Loucy (cell line): ENCODE measurements at regions not wholly inside any gene's neighbourhood (a gene's known extent, or its start where the extent isn't known, plus 50 kb on each side); places are given as distances from the start of the nearest gene placed in this dataset.

Experiments
- H2AFZ ChIP-seq: fragments of 200-600 bp; sonication (generic); 2 replicates; pipeline ENCODE4 v1.6.0; 2016; ENCODE audit warnings: antibody characterized with exemption, mild to moderate bottlenecking, low read length, moderate library complexity
- H3F3A ChIP-seq: fragments of 200-600 bp; 2 replicates; pipeline ENCODE4 v1.6.0; 2016; ENCODE audit warnings: antibody characterized with exemption, low read depth, mild to moderate bottlenecking
- H3K27me3 ChIP-seq: fragments of 200-600 bp; sonication (generic); 2 replicates; pipeline ENCODE4 v1.6.1; 2014; ENCODE audit warnings: low read length, mild to moderate bottlenecking; ENCODE audit not compliant: insufficient read depth, poor library complexity, severe bottlenecking
- H3K36me3 ChIP-seq: fragments of 200-600 bp; sonication (generic); 2 replicates; pipeline ENCODE4 v1.6.1; 2016; ENCODE audit warnings: low read length; ENCODE audit not compliant: insufficient read depth
- H3K4me1 ChIP-seq: fragments of 200-600 bp; sonication (generic); 2 replicates; pipeline ENCODE4 v1.5.1; 2014; ENCODE audit warnings: low read length, mild to moderate bottlenecking; ENCODE audit not compliant: insufficient read depth, poor library complexity, severe bottlenecking
- H3K4me2 ChIP-seq: fragments of 200-600 bp; sonication (generic); 2 replicates; pipeline ENCODE4 v1.6.0; 2014; ENCODE audit warnings: antibody characterized with exemption, low read length, low read depth, mild to moderate bottlenecking; ENCODE audit not compliant: poor library complexity, severe bottlenecking
- H3K4me3 ChIP-seq: fragments of 200-600 bp; sonication (generic); 2 replicates; pipeline ENCODE4 v1.5.1; 2014; ENCODE audit warnings: low read length, mild to moderate bottlenecking, mixed read lengths; ENCODE audit not compliant: poor library complexity, severe bottlenecking
- H3K79me2 ChIP-seq: fragments of 200-600 bp; sonication (generic); 2 replicates; pipeline ENCODE4 v1.6.1; 2014; ENCODE audit warnings: low read length; ENCODE audit not compliant: insufficient read depth
- H3K9ac ChIP-seq: fragments of 200-600 bp; sonication (generic); 2 replicates; pipeline ENCODE4 v1.6.0; 2014; ENCODE audit warnings: mild to moderate bottlenecking, low read depth, low read length, moderate library complexity; ENCODE audit not compliant: poor library complexity, severe bottlenecking
- H3K9me2 ChIP-seq: fragments of 200-600 bp; sonication (generic); replicated peaks from 2 replicates; pipeline ENCODE4 v1.6.1; 2016; ENCODE audit warnings: low read depth, low read length, mixed read lengths
- H3K9me3 ChIP-seq: fragments of 200-600 bp; sonication (generic); 2 replicates; pipeline ENCODE4 v1.6.1; 2014; ENCODE audit warnings: mild to moderate bottlenecking, antibody characterized with exemption, low read length, low read depth; ENCODE audit not compliant: insufficient read depth
- H4K20me1 ChIP-seq: fragments of 200-600 bp; sonication (generic); 2 replicates; pipeline ENCODE4 v1.6.0; 2014; ENCODE audit warnings: antibody characterized with exemption, low read length, mild to moderate bottlenecking; ENCODE audit not compliant: insufficient read depth, poor library complexity, severe bottlenecking
- EZH2phosphoT487 ChIP-seq: fragments of 200-600 bp; IDR thresholded peaks from 2 replicates; pipeline ENCODE4 v1.6.1; 2018; ENCODE audit warnings: antibody characterized with exemption, mild to moderate bottlenecking, moderate library complexity, borderline replicate concordance
- TF ChIP-seq, protein P1 (sequence below): fragments of 200-600 bp; sonication (generic); conservative IDR thresholded peaks from 2 replicates; pipeline ENCODE4 v1.5.1; 2014; ENCODE audit warnings: mild to moderate bottlenecking, antibody characterized with exemption, low read length

DNA sequence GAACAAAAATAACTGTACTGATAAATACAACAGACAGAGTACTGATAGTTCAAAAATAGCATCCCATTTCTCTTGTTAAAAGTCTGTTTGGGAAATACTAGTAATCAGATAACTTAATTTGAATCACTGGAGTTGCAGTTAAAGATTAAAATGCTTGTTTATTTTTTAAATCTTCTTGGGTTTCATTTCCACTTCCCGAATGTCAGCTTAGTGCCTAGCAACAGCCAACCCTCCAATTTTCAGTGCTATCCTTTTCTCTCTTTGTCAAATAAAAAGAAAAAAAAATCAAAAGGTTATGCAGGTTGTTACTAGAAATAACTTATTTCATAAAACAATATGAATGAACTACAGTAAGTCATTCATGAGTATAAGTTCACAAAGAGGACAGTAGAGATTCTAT lies 257.7 kb upstream of the STXBP5 start:
- peaks cover 10% of the 10 kb centered on the region; the same call in 1 of the 2 replicates for H3K9me3 ChIP-seq
- H3K27me3 ChIP-seq = no peaks in the 10 kb centered on the region
- H3K4me3 ChIP-seq = no peak overlapping the region
- peaks cover 19% of the 10 kb centered on the region for H3K4me1 ChIP-seq
- H3K9ac ChIP-seq = no peak overlapping the region
- no peak for TF ChIP-seq EZH2phosphoT487
- TF ChIP-seq, protein P1, sequence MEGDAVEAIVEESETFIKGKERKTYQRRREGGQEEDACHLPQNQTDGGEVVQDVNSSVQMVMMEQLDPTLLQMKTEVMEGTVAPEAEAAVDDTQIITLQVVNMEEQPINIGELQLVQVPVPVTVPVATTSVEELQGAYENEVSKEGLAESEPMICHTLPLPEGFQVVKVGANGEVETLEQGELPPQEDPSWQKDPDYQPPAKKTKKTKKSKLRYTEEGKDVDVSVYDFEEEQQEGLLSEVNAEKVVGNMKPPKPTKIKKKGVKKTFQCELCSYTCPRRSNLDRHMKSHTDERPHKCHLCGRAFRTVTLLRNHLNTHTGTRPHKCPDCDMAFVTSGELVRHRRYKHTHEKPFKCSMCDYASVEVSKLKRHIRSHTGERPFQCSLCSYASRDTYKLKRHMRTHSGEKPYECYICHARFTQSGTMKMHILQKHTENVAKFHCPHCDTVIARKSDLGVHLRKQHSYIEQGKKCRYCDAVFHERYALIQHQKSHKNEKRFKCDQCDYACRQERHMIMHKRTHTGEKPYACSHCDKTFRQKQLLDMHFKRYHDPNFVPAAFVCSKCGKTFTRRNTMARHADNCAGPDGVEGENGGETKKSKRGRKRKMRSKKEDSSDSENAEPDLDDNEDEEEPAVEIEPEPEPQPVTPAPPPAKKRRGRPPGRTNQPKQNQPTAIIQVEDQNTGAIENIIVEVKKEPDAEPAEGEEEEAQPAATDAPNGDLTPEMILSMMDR = no peak
- H3K36me3 ChIP-seq = no peaks in the 10 kb centered on the region
- no peaks in the 10 kb centered on the region for H4K20me1 ChIP-seq
- H3K9me2 ChIP-seq = no peaks in the 10 kb centered on the region
- no peaks in the 10 kb centered on the region for H3K79me2 ChIP-seq
- H2AFZ ChIP-seq = no peak overlapping the region
- H3K4me2 ChIP-seq = no peak overlapping the region
- H3F3A ChIP-seq = no peaks in the 10 kb centered on the region

DNA sequence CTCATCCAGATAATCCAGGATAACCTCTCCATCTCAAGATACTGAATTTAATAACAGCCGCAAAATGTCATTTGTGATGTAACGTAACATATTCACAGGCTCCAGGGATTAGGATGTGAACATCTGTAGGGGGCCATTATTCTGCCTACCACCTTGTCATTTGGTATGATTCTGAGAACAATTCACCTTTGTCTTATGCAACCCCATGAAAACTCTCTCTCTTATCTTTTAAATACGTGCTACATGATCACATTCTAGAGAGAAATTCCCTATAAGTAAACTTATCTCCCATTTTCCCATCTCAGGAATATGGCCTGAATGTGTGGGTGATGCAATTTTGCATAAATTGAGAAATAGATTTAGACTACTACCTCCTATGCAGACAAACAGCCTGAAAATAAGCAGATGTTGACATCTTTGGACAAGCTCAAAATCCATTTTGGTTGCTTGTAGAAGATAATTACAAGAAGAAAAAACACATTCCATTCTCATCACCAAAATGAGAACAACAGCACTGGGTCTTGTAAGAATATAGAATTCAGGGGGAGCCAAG lies 255.4 kb upstream of the STXBP5 start:
- H3K27me3 ChIP-seq = no peaks in the 10 kb centered on the region
- H3K9me3 ChIP-seq = peaks cover under 1% of the 10 kb centered on the region; the same call in 1 of the 2 replicates
- H3K9ac ChIP-seq = no peak overlapping the region
- no peak overlapping the region for H2AFZ ChIP-seq
- H3K4me2 ChIP-seq = no peak overlapping the region
- H4K20me1 ChIP-seq = no peaks in the 10 kb centered on the region
- TF ChIP-seq, protein P1 = no peak
- TF ChIP-seq EZH2phosphoT487 = no peak
- no peaks in the 10 kb centered on the region for H3F3A ChIP-seq
- no peak overlapping the region for H3K4me3 ChIP-seq
- no peaks in the 10 kb centered on the region for H3K9me2 ChIP-seq
- peaks cover 27% of the 10 kb centered on the region for H3K4me1 ChIP-seq
- H3K79me2 ChIP-seq = no peaks in the 10 kb centered on the region
- no peaks in the 10 kb centered on the region for H3K36me3 ChIP-seq

DNA sequence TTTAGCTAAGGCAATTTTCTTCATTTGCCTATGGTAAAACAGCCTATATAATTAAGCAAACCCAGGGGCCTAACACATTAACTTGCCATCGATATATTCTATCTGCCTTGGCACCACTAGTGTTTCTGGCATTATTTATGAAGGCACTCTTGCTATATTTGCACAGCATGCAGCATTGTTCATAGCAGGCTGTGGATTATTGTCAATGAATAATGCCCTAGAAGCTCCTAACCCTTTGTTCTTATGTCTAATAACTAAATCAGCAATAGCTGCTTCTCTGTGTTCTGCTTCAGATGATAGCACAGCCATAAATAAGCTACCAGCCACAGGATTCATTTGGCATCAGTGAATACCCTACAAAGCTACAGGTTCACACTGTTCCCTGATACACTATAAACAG lies 254.8 kb upstream of the STXBP5 start:
- Histone ChIP-seq H4K20me1 (no peaks in the 10 kb centered on the region), H3K36me3 (no peaks in the 10 kb centered on the region)

More for the DNA sequence above, 254.8 kb upstream of the STXBP5 start:
- Histone ChIP-seq H3K27me3 (no peaks in the 10 kb centered on the region), H3F3A (no peaks in the 10 kb centered on the region), H3K4me1 (peaks cover 27% of the 10 kb centered on the region), H3K9me2 (no peaks in the 10 kb centered on the region), H3K4me3 (no peak overlapping the region), H3K9ac (no peak overlapping the region), H3K9me3 (no peaks in the 10 kb centered on the region), H2AFZ (peak overlapping the region; percentile 4; the same call in 1 of the 2 replicates), H3K4me2 (peak overlapping the region; percentile 70), H3K79me2 (no peaks in the 10 kb centered on the region)
- TF ChIP-seq, protein P1 = no peak
- no peak for TF ChIP-seq EZH2phosphoT487
